HepG2 (cell line): ENCODE measurements at regions not wholly inside any gene's neighbourhood (a gene's known extent, or its start where the extent isn't known, plus 50 kb on each side); places are given as distances from the start of the nearest gene placed in this dataset.
"Not testable (repeated sequence)": the region's sequence is repeated elsewhere in the genome, so short reads cannot be mapped to it uniquely, and the experiment has no call there.

ENCODE experiments used
- ATAC-seq: fragments of 200-7000 bp; cut with Tn5 transposase; 3 replicates; pipeline ENCODE4 v1.9.1; 2020; ENCODE audit warnings: mild to moderate bottlenecking, moderate library complexity
- BruUV-seq: library from RNA; stranded (reverse); fragments of 400-500 nt; replicated peaks from 2 replicates; lab custom pipeline; 2021; lab: Mats Ljungman, UMichigan
- CTCF ChIA-PET: fragments of 300-600 bp; formaldehyde crosslinking; extraction: SDS; loops from one replicate; lab custom pipeline; 2021; ENCODE audit warnings: low total read pairs, inconsistent platforms, low intra/inter-chr PET ratio; lab: Yijun Ruan, JAX
- POLR2A ChIA-PET: fragments of 350-600 bp; sonication (Branson Sonifier 250); formaldehyde crosslinking; loops from one replicate; lab custom pipeline; 2020; ENCODE audit warnings: antibody characterized with exemption, inconsistent platforms; lab: Yijun Ruan, JAX
- DNase-seq: peaks from one replicate; pipeline ENCODE4 v3.0.0-alpha.2; 2015; ENCODE audit warnings: low spot score
- FAIRE-seq: peaks from 3 replicates; lab custom pipeline; 2011; peaks lifted over from hg19 to GRCh38; lab: Jason Lieb, UNC
- H2AFZ ChIP-seq: one replicate; pipeline ENCODE4 v1.6.1; 2011; ENCODE audit warnings: low read length, inconsistent platforms
- H3K27ac ChIP-seq: fragments of 300-600 bp; 3 replicates; pipeline ENCODE4 v1.8.0; 2011; ENCODE audit warnings: mixed run types, mild to moderate bottlenecking, mixed read lengths, low read length, inconsistent platforms; ENCODE audit not compliant: insufficient read depth; ENCODE audit errors: extremely low read length
- H3K27me3 ChIP-seq, 2 experiments: fragments of 200-600 bp in 1 of 2; 2 replicates in 1 of 2; 3 replicates in 1 of 2; pipeline versions ENCODE4 v1.6.0 to v1.8.0; 2011; ENCODE audit warnings: low read length in 2 of 2, mild to moderate bottlenecking in 2 of 2, moderate library complexity in 2 of 2, inconsistent platforms in 1 of 2; ENCODE audit not compliant: insufficient read depth in 2 of 2, control insufficient read depth in 1 of 2
- H3K36me3 ChIP-seq, 2 experiments: fragments of 200-600 bp in 1 of 2; replicated peaks in 1 of 2; 2 replicates in 1 of 2; 3 replicates in 1 of 2; pipeline versions ENCODE4 v1.5.1 to v1.8.0; 2011; ENCODE audit warnings: low read length in 2 of 2, inconsistent platforms in 1 of 2; ENCODE audit not compliant: insufficient read depth in 2 of 2, control insufficient read depth in 1 of 2
- H3K4me1 ChIP-seq: 2 replicates; pipeline ENCODE4 v1.5.1; 2012; ENCODE audit warnings: low read length, inconsistent platforms; ENCODE audit not compliant: insufficient read depth
- H3K4me2 ChIP-seq: 2 replicates; pipeline ENCODE4 v1.6.0; 2011; ENCODE audit warnings: low read depth, low read length, inconsistent platforms
- H3K4me3 ChIP-seq, 3 experiments: fragments of 200-600 bp in 1 of 3; sonication (generic), shearing (Covaris generic) in 1 of 3; replicated peaks in 1 of 3; 2 replicates each; pipeline ENCODE4 v1.5.1; 2011 to 2016; ENCODE audit warnings: low read length in 3 of 3, inconsistent platforms in 2 of 3, low read depth in 2 of 3, mild to moderate bottlenecking in 2 of 3, control low read depth in 1 of 3, mixed read lengths in 1 of 3; ENCODE audit not compliant: insufficient read depth in 1 of 3
- H3K79me2 ChIP-seq: one replicate; pipeline ENCODE4 v1.6.1; 2011; ENCODE audit warnings: low read length, inconsistent platforms; ENCODE audit not compliant: insufficient read depth
- H3K9ac ChIP-seq: 2 replicates; pipeline ENCODE4 v1.6.0; 2011; ENCODE audit warnings: mild to moderate bottlenecking, low read depth, low read length, inconsistent platforms; ENCODE audit not compliant: insufficient read depth
- H3K9me3 ChIP-seq: 2 replicates; pipeline ENCODE4 v1.5.1; 2012; ENCODE audit warnings: mild to moderate bottlenecking, low read length
- H4K20me1 ChIP-seq: 2 replicates; pipeline ENCODE4 v1.6.0; 2011; ENCODE audit warnings: inconsistent platforms, mild to moderate bottlenecking, low read length, moderate library complexity; ENCODE audit not compliant: insufficient read depth
- DMAP1 ChIP-seq: IDR thresholded peaks from 2 replicates; pipeline ENCODE4 v1.6.1; 2016
- EEA1 ChIP-seq: sonication (generic); formaldehyde crosslinking; IDR thresholded peaks from 2 replicates; pipeline ENCODE4 v1.5.1; 2020; ENCODE audit warnings: mild to moderate bottlenecking, missing genetic modification reagents, borderline replicate concordance
- ETV6 ChIP-seq: sonication (generic); formaldehyde crosslinking; conservative IDR thresholded peaks from 2 replicates; pipeline ENCODE4 v1.4.0; 2020; ENCODE audit warnings: missing genetic modification reagents
- GATAD2A ChIP-seq: IDR thresholded peaks from 2 replicates; pipeline ENCODE4 v1.6.1; 2016
- MIER3 ChIP-seq: IDR thresholded peaks from 2 replicates; pipeline ENCODE4 v1.6.1; 2016; ENCODE audit warnings: missing compliant biosample characterization, borderline replicate concordance
- MLX ChIP-seq: IDR thresholded peaks from 2 replicates; pipeline ENCODE4 v1.6.1; 2016
- NCOA5 ChIP-seq: sonication (generic); formaldehyde crosslinking; IDR thresholded peaks from 2 replicates; pipeline ENCODE4 v1.4.0; 2020; ENCODE audit warnings: missing genetic modification reagents
- SOX6 ChIP-seq, 2 experiments: fragments of 450-650 bp in 1 of 2; sonication (generic) in 1 of 2; formaldehyde crosslinking in 1 of 2; IDR thresholded peaks; 2 replicates each; pipeline versions ENCODE4 v1.4.0 to v1.6.1; 2017 to 2020; ENCODE audit warnings: antibody characterized with exemption in 1 of 2, mild to moderate bottlenecking in 1 of 2, missing genetic modification reagents in 1 of 2
- SP140L ChIP-seq: sonication (generic); formaldehyde crosslinking; IDR thresholded peaks from 2 replicates; pipeline ENCODE4 v1.4.0; 2020; ENCODE audit warnings: missing genetic modification reagents, borderline replicate concordance
- ZNF296 ChIP-seq: sonication (generic); formaldehyde crosslinking; conservative IDR thresholded peaks from 2 replicates; pipeline ENCODE4 v1.5.0; 2020; ENCODE audit warnings: mild to moderate bottlenecking, missing genetic modification reagents
- ZNF317 ChIP-seq: sonication (generic); formaldehyde crosslinking; IDR thresholded peaks from 2 replicates; pipeline ENCODE4 v1.5.0; 2020; ENCODE audit warnings: mild to moderate bottlenecking, missing genetic modification reagents
- ZNF704 ChIP-seq: sonication (generic); formaldehyde crosslinking; IDR thresholded peaks from 2 replicates; pipeline ENCODE4 v1.8.1; 2023; ENCODE audit warnings: mild to moderate bottlenecking, inconsistent platforms, moderate library complexity, missing genetic modification reagents, borderline replicate concordance
- ZNF777 ChIP-seq: sonication (generic); formaldehyde crosslinking; IDR thresholded peaks from 2 replicates; pipeline ENCODE4 v1.4.0; 2020; ENCODE audit warnings: missing genetic modification reagents
- WGBS: methylation state at CpG from one replicate; pipeline ENCODE4 v1.1.6; 2017; ENCODE audit warnings: low lambda C conversion rate; 5-methylcytosine and 5-hydroxymethylcytosine counted together
- in situ Hi-C: cut with HindIII; loops from 2 replicates; pipeline ENCODE4 v1.10.0; 2017; ENCODE audit warnings: low pct_unique_long_range_greater_than_20kb; ENCODE audit not compliant: extremely low pct_ligation_motif_present
- intact Hi-C: fragments of 100-400 bp; cut with micrococcal nuclease; formaldehyde crosslinking; loops from one replicate; pipeline ENCODE4 v1.10.0; 2022; ENCODE audit not compliant: unreplicated experiment
- TF ChIP-seq, protein P1 (sequence below): sonication (generic); formaldehyde crosslinking; IDR thresholded peaks from 2 replicates; pipeline ENCODE4 v1.5.0; 2020; ENCODE audit warnings: missing genetic modification reagents, mild to moderate bottlenecking, borderline replicate concordance

DNA sequence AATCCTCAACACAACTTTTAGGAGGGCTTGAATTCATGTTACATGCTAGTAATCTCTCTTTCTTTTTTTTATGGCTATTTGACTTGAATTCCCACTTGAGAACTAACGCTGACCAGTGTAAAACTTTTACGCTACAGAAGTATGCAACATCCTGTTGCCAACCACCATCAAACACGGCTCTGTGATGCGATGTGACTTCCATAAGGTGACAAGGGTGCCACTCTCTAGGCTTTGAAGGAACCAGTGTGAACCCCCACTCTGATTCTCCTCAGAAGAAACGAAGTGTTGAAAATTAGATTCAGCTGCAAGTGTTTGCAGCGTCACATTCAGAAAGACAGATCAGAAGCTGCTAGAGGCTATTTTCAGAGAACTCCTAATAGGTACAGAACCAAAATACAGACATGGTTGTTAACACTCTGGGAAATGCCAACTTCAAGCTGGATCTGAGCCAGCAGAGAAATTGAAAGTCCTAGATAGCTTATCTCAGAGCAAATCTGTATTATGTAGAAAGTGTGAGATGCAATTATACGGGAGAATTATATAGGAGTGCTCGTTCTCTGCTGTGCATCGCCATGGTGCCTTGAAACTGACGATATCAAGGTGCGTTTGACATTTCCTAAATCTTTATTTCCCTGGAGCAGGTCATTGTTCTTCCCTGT lies 271.2 kb downstream of the LPIN1 start:
- Histone ChIP-seq H3K79me2 (no peaks in the 10 kb centered on the region), H3K9ac (no peak overlapping the region), H3K36me3 (no peaks in the 10 kb centered on the region), H3K4me3 (no peak overlapping the region), H3K27ac (no peak overlapping the region), H4K20me1 (no peaks in the 10 kb centered on the region), H3K9me3 (peaks cover 20% of the 10 kb centered on the region), H3K4me1 (no peaks in the 10 kb centered on the region), H2AFZ (no peak overlapping the region), H3K4me2 (no peak overlapping the region), H3K27me3 (peaks cover 3 to 5% of the 10 kb centered on the region in 2 experiments; a peak in 4 of 5 replicates)
- no TSS peak for BruUV-seq
- WGBS: 20% methylated on average over 11 of the region's 11 CpGs
- in situ Hi-C loops (no loop called here), intact Hi-C loops (no loop called here)
- FAIRE-seq: no peak
- no peak for ATAC-seq
- DNase-seq: no peak
- no peak for TF ChIP-seq ZNF777
- TF ChIP-seq GATAD2A (CRISPR knock-in tag): no peak
- TF ChIP-seq ZNF704 (CRISPR knock-in tag): no peak
- TF ChIP-seq EEA1 (CRISPR knock-in tag): no peak
- TF ChIP-seq MIER3 (CRISPR knock-in tag): no peak
- no peak for TF ChIP-seq ZNF317 (CRISPR knock-in tag)
- TF ChIP-seq SP140L: no peak
- no peak for TF ChIP-seq MLX (CRISPR knock-in tag)
- no peak for TF ChIP-seq NCOA5 (CRISPR knock-in tag)
- TF ChIP-seq DMAP1 (CRISPR knock-in tag): no peak
- TF ChIP-seq SOX6 (IDR thresholded peaks at IDR 0.05): no peak
- no peak for TF ChIP-seq SOX6 (CRISPR knock-in tag; IDR thresholded peaks at IDR 0.05)
- TF ChIP-seq, protein P1, sequence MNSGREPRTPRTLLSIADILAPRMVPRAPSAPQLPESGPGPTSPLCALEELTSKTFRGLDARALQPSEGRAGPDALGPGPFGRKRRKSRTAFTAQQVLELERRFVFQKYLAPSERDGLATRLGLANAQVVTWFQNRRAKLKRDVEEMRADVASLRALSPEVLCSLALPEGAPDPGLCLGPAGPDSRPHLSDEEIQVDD (CRISPR knock-in tag): no peak
- TF ChIP-seq ZNF296 (CRISPR knock-in tag): no peak
- TF ChIP-seq ETV6 (CRISPR knock-in tag): no peak
- ChIA-PET POLR2A (no interaction called here), CTCF (no interaction called here)

GRCh38 chr2:12018726-12019125 lies 272.3 kb downstream of the LPIN1 start:
- H4K20me1 ChIP-seq, H3K4me1 ChIP-seq, H3K27me3 ChIP-seq, H2AFZ ChIP-seq, H3K9ac ChIP-seq, H3K27ac ChIP-seq, in situ Hi-C loops, intact Hi-C loops, FAIRE-seq, DNase-seq, H3K79me2 ChIP-seq, H3K4me2 ChIP-seq, POLR2A ChIA-PET, ATAC-seq, H3K4me3 ChIP-seq, H3K36me3 ChIP-seq, CTCF ChIA-PET, BruUV-seq: not testable (repeated sequence)
- WGBS: 28% methylated on average over 5 of the region's 5 CpGs
- peaks cover 20% of the 10 kb centered on the region for H3K9me3 ChIP-seq
